HG03457 (cell line): ENCODE measurements at regions not wholly inside any gene's neighbourhood (a gene's known extent, or its start where the extent isn't known, plus 50 kb on each side); places are given as distances from the start of the nearest gene placed in this dataset.

Source experiments
- ATAC-seq: cut with Tn5 transposase; IDR thresholded peaks from one replicate; pipeline ENCODE4 v1.9.1; 2021; ENCODE audit warnings: moderate number of reproducible peaks; ENCODE audit not compliant: unreplicated experiment

GRCh38 chr4:125434136-125434535 lies 119.4 kb downstream of the FAT4 start:
- ATAC-seq = no peak

- ATAC-seq = no peak
These were observed 126.1 kb downstream of the FAT4 start for GRCh38 chr4:125440814-125441213.

GRCh38 chr4:125444166-125444565 lies 129.4 kb downstream of the FAT4 start:
- no peak for ATAC-seq

- ATAC-seq = no peak
These were observed 130.8 kb downstream of the FAT4 start for GRCh38 chr4:125445525-125445924.

GRCh38 chr4:125447551-125448290 lies 133.0 kb downstream of the FAT4 start:
- no peak for ATAC-seq

- no peak for ATAC-seq
These were observed 141.3 kb downstream of the FAT4 start for GRCh38 chr4:125456075-125456474.

- ATAC-seq = no peak
These were observed 144.8 kb downstream of the FAT4 start for GRCh38 chr4:125459531-125459930.

GRCh38 chr4:125461676-125462363 lies 147.1 kb downstream of the FAT4 start:
- ATAC-seq = no peak

GRCh38 chr4:125464146-125464545 lies 149.4 kb downstream of the FAT4 start:
- ATAC-seq = no peak

- no peak for ATAC-seq
These were observed 166.7 kb downstream of the FAT4 start for GRCh38 chr4:125481334-125482045.

- no peak for ATAC-seq
These were observed 168.1 kb downstream of the FAT4 start for GRCh38 chr4:125482822-125483221.

- ATAC-seq = no peak
These were observed 168.5 kb downstream of the FAT4 start for GRCh38 chr4:125483278-125483677.

- no peak for ATAC-seq
These were observed 170.2 kb downstream of the FAT4 start for GRCh38 chr4:125484912-125485311.

- ATAC-seq = no peak
These were observed 171.6 kb downstream of the FAT4 start for GRCh38 chr4:125486351-125486750.

GRCh38 chr4:125489952-125490690 lies 175.4 kb downstream of the FAT4 start:
- ATAC-seq = no peak

- no peak for ATAC-seq
These were observed 178.2 kb downstream of the FAT4 start for GRCh38 chr4:125492957-125493356.

GRCh38 chr4:125497861-125498260 lies 183.1 kb downstream of the FAT4 start:
- no peak for ATAC-seq

GRCh38 chr4:125498981-125499380 lies 184.2 kb downstream of the FAT4 start:
- no peak for ATAC-seq

GRCh38 chr4:125501090-125501489 lies 186.3 kb downstream of the FAT4 start:
- no peak for ATAC-seq

- no peak for ATAC-seq
These were observed 186.8 kb downstream of the FAT4 start for GRCh38 chr4:125501568-125501967.

GRCh38 chr4:125505621-125506020 lies 190.9 kb downstream of the FAT4 start:
- no peak for ATAC-seq
